Duodenal mucosa (tissue), 2 donors: ENCODE measurements at regions not wholly inside any gene's neighbourhood (a gene's known extent, or its start where the extent isn't known, plus 50 kb on each side); places are given as distances from the start of the nearest gene placed in this dataset.

Experiments used
- H3K27ac ChIP-seq: one replicate; pipeline ENCODE4 v1.7.0; 2013; ENCODE audit warnings: low read depth, low read length
- H3K27me3 ChIP-seq, 2 donors: one replicate each; pipeline ENCODE4 v1.7.0; 2013; ENCODE audit warnings: low read length in 2 of 2, control low read depth in 1 of 2; ENCODE audit not compliant: insufficient read depth in 2 of 2, control insufficient read depth in 1 of 2
- H3K36me3 ChIP-seq, 2 donors: one replicate each; pipeline ENCODE4 v1.7.0; 2013; ENCODE audit warnings: low read length in 2 of 2, control low read depth in 1 of 2; ENCODE audit not compliant: insufficient read depth in 2 of 2, control insufficient read depth in 1 of 2
- H3K4me1 ChIP-seq, 2 donors: one replicate each; pipeline ENCODE4 v1.7.0; 2013; ENCODE audit warnings: low read length in 2 of 2, control low read depth in 1 of 2; ENCODE audit not compliant: insufficient read depth in 2 of 2, control insufficient read depth in 1 of 2
- H3K4me3 ChIP-seq, 2 donors: one replicate each; pipeline ENCODE4 v1.7.0; 2013; ENCODE audit warnings: low read length in 2 of 2, low read depth in 1 of 2
- H3K9ac ChIP-seq, 2 donors: one replicate each; pipeline ENCODE4 v1.7.0; 2013; ENCODE audit warnings: low read length in 2 of 2, low read depth in 1 of 2
- H3K9me3 ChIP-seq, 2 donors: one replicate each; pipeline ENCODE4 v1.7.0; 2013; ENCODE audit warnings: low read length in 2 of 2, control low read depth in 1 of 2; ENCODE audit not compliant: control insufficient read depth in 1 of 2

GRCh38 chr1:3954170-3955169 lies 54.4 kb upstream of the C1orf174 start:
- no peaks in the 10 kb centered on the region for H3K4me1 ChIP-seq
- H3K9ac ChIP-seq: no peak overlapping the region
- no peaks in the 10 kb centered on the region for H3K9me3 ChIP-seq
- H3K36me3 ChIP-seq: no peaks in the 10 kb centered on the region
- no peak overlapping the region for H3K4me3 ChIP-seq
- H3K27me3 ChIP-seq: peaks cover 0 to 10% of the 10 kb centered on the region in 2 donors
- no peak overlapping the region for H3K27ac ChIP-seq

GRCh38 chr1:3955196-3955772 lies 55.2 kb upstream of the C1orf174 start:
- H3K4me3 ChIP-seq: no peak overlapping the region
- no peak overlapping the region for H3K27ac ChIP-seq
- H3K36me3 ChIP-seq: no peaks in the 10 kb centered on the region
- no peaks in the 10 kb centered on the region for H3K4me1 ChIP-seq
- H3K9me3 ChIP-seq: no peaks in the 10 kb centered on the region
- no peak overlapping the region for H3K9ac ChIP-seq
- peaks cover 0 to 10% of the 10 kb centered on the region in 2 donors for H3K27me3 ChIP-seq

- Histone ChIP-seq H3K9ac (no peak overlapping the region), H3K27ac (no peak overlapping the region), H3K4me1 (no peaks in the 10 kb centered on the region), H3K27me3 (peaks cover 0 to 10% of the 10 kb centered on the region in 2 donors), H3K4me3 (no peak overlapping the region), H3K36me3 (no peaks in the 10 kb centered on the region), H3K9me3 (no peaks in the 10 kb centered on the region)
Measured at GRCh38 chr1:3956527-3957170, 56.6 kb upstream of the C1orf174 start.

DNA sequence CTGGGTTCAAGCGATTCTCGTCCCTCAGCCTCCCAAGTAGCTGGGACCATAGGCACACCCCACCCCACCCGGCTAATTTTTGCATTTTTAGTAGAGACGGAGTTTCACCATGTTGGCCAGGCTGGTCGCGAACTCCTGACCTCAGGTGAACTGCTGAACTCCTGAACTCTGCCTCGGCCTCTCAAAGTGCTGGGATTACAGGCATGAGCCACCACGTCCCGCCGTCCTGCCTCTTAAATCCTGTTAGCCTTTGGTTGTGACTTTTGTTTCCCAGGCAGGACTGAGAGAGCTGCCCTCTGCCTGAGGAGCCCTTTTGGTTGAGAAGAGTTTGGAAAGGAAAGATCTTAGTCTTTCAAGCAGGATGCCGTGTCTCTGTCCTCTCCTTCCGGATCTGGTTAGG lies 59.3 kb upstream of the C1orf174 start:
- Histone ChIP-seq H3K36me3 (no peaks in the 10 kb centered on the region), H3K27ac (no peak overlapping the region), H3K9me3 (no peaks in the 10 kb centered on the region), H3K4me3 (no peak overlapping the region), H3K4me1 (no peaks in the 10 kb centered on the region), H3K9ac (no peak overlapping the region), H3K27me3 (peaks cover 0 to 6% of the 10 kb centered on the region in 2 donors)

- Histone ChIP-seq H3K9me3 (no peaks in the 10 kb centered on the region), H3K27me3 (no peaks in the 10 kb centered on the region), H3K9ac (no peak overlapping the region), H3K27ac (no peak overlapping the region), H3K4me1 (no peaks in the 10 kb centered on the region), H3K36me3 (no peaks in the 10 kb centered on the region), H3K4me3 (no peak overlapping the region)
Measured at GRCh38 chr1:3963554-3963953, 63.5 kb upstream of the C1orf174 start.

DNA sequence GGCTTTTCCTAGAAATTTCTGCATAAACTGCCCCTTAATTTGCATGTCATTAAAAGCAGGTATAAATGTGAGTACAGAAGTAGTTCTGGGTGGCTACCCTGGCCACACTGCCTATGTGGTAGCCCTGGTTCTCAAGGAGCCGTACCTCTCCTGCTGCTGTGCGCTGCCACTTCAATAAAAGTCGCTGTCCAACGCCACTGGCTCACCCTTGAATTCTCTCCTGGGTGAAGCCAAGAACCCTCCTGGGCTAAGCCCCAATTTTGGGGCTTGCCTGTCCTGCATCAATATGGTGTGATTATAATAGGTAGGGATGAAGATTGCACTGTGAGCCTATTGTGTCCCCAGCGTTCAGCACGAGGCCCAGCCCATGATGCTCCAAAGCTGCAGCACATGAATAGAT lies 65.6 kb upstream of the C1orf174 start:
- Histone ChIP-seq H3K36me3 (no peaks in the 10 kb centered on the region), H3K4me1 (no peaks in the 10 kb centered on the region), H3K9me3 (no peaks in the 10 kb centered on the region), H3K4me3 (no peak overlapping the region), H3K27me3 (no peaks in the 10 kb centered on the region), H3K9ac (no peak overlapping the region), H3K27ac (no peak overlapping the region)

- Histone ChIP-seq H3K4me3 (no peak overlapping the region), H3K9me3 (no peaks in the 10 kb centered on the region), H3K9ac (no peak overlapping the region), H3K36me3 (no peaks in the 10 kb centered on the region), H3K27ac (no peak overlapping the region), H3K4me1 (no peaks in the 10 kb centered on the region), H3K27me3 (no peaks in the 10 kb centered on the region)
Measured at GRCh38 chr1:3968851-3969250, 68.8 kb upstream of the C1orf174 start.

GRCh38 chr1:3971981-3972380 lies 71.9 kb upstream of the C1orf174 start:
- no peak overlapping the region for H3K4me3 ChIP-seq
- no peaks in the 10 kb centered on the region for H3K4me1 ChIP-seq
- no peak overlapping the region for H3K27ac ChIP-seq
- H3K27me3 ChIP-seq: no peaks in the 10 kb centered on the region
- no peak overlapping the region for H3K9ac ChIP-seq
- no peaks in the 10 kb centered on the region for H3K36me3 ChIP-seq
- no peaks in the 10 kb centered on the region for H3K9me3 ChIP-seq

GRCh38 chr1:3975903-3976630 lies 76.0 kb upstream of the C1orf174 start:
- H3K4me1 ChIP-seq: no peaks in the 10 kb centered on the region
- H3K27ac ChIP-seq: no peak overlapping the region
- no peak overlapping the region for H3K4me3 ChIP-seq
- no peaks in the 10 kb centered on the region for H3K27me3 ChIP-seq
- no peaks in the 10 kb centered on the region for H3K36me3 ChIP-seq
- no peaks in the 10 kb centered on the region for H3K9me3 ChIP-seq
- H3K9ac ChIP-seq: no peak overlapping the region
